SK-N-SH treated with all-trans-retinoic acid at 6 μM for 48 hours (cell line): ENCODE measurements at regions not wholly inside any gene's neighbourhood (a gene's known extent, or its start where the extent isn't known, plus 50 kb on each side); places are given as distances from the start of the nearest gene placed in this dataset.

ENCODE experiments used
- ATAC-seq: fragments of 200-7000 bp; cut with Tn5 transposase; 3 replicates; pipeline ENCODE4 v1.9.1; 2020; ENCODE audit warnings: mild to moderate bottlenecking, moderate library complexity
- ARNTL ChIP-seq: fragments of 450-650 bp; formaldehyde crosslinking; IDR thresholded peaks from 2 replicates; pipeline ENCODE4 v1.5.0; 2020; ENCODE audit warnings: low read depth, mild to moderate bottlenecking, moderate library complexity, borderline replicate concordance
- CSDC2 ChIP-seq: fragments of 250-450 bp; sonication (Bioruptor Pico); IDR thresholded peaks from 2 replicates; pipeline ENCODE4 v1.5.0; 2020; ENCODE audit warnings: mild to moderate bottlenecking, moderate library complexity
- ESRRG ChIP-seq: fragments of 250-450 bp; sonication (Bioruptor Pico); IDR thresholded peaks from 2 replicates; pipeline ENCODE4 v1.6.1; 2021; ENCODE audit warnings: mild to moderate bottlenecking
- GLIS3 ChIP-seq: fragments of 250-450 bp; sonication (Bioruptor Pico); IDR thresholded peaks from 2 replicates; pipeline ENCODE4 v1.5.0; 2020; ENCODE audit warnings: mild to moderate bottlenecking, moderate library complexity
- ISL1 ChIP-seq: fragments of 250-450 bp; sonication (Bioruptor Pico); IDR thresholded peaks from 2 replicates; pipeline ENCODE4 v2.1.2; 2022; ENCODE audit warnings: mild to moderate bottlenecking, moderate library complexity
- OSR1 ChIP-seq: fragments of 250-450 bp; sonication (Bioruptor Pico); IDR thresholded peaks from 2 replicates; pipeline ENCODE4 v1.8.0; 2022; ENCODE audit warnings: moderate library complexity, mild to moderate bottlenecking, inconsistent platforms
- PPARA ChIP-seq: fragments of 250-450 bp; sonication (Bioruptor Pico); IDR thresholded peaks from 2 replicates; pipeline ENCODE4 v1.5.0; 2020; ENCODE audit warnings: mild to moderate bottlenecking, borderline replicate concordance
- RARB ChIP-seq: fragments of 250-450 bp; sonication (Bioruptor Pico); IDR thresholded peaks from 2 replicates; pipeline ENCODE4 v1.8.0; 2021; ENCODE audit warnings: mild to moderate bottlenecking, moderate library complexity
- SNAI2 ChIP-seq: fragments of 250-450 bp; sonication (Bioruptor Pico); IDR thresholded peaks from 2 replicates; pipeline ENCODE4 v1.5.0; 2020; ENCODE audit warnings: mild to moderate bottlenecking, moderate library complexity
- TCF4 ChIP-seq: fragments of 250-450 bp; sonication (Bioruptor Pico); IDR thresholded peaks from 2 replicates; pipeline ENCODE4 v1.8.0; 2021; ENCODE audit warnings: mild to moderate bottlenecking, moderate library complexity, borderline replicate concordance
- TOX ChIP-seq: fragments of 250-450 bp; sonication (Bioruptor Pico); IDR thresholded peaks from 2 replicates; pipeline ENCODE4 v1.8.0; 2021; ENCODE audit warnings: mild to moderate bottlenecking, moderate library complexity, borderline replicate concordance
- ZC3H10 ChIP-seq: fragments of 250-450 bp; sonication (Bioruptor Pico); IDR thresholded peaks from 2 replicates; pipeline ENCODE4 v1.5.1; 2021; ENCODE audit warnings: mild to moderate bottlenecking, moderate library complexity
- ZFP3 ChIP-seq: fragments of 250-450 bp; sonication (Bioruptor Pico); IDR thresholded peaks from 2 replicates; pipeline ENCODE4 v1.5.0; 2020; ENCODE audit warnings: mild to moderate bottlenecking, moderate library complexity
- ZFP30 ChIP-seq: fragments of 450-650 bp; formaldehyde crosslinking; IDR thresholded peaks from 2 replicates; pipeline ENCODE4 v1.5.0; 2022; ENCODE audit warnings: mild to moderate bottlenecking, moderate library complexity
- ZNF565 ChIP-seq: fragments of 450-650 bp; formaldehyde crosslinking; conservative IDR thresholded peaks from 2 replicates; pipeline ENCODE4 v1.5.0; 2020; ENCODE audit warnings: low read depth, mild to moderate bottlenecking, moderate library complexity
- ZNF70 ChIP-seq: fragments of 450-650 bp; formaldehyde crosslinking; IDR thresholded peaks from 2 replicates; pipeline ENCODE4 v1.5.0; 2020; ENCODE audit warnings: mild to moderate bottlenecking, moderate library complexity
- ZNF8 ChIP-seq: fragments of 450-650 bp; formaldehyde crosslinking; IDR thresholded peaks from 2 replicates; pipeline ENCODE4 v1.5.0; 2020; ENCODE audit warnings: mild to moderate bottlenecking, moderate library complexity
- TF ChIP-seq, protein P1 (sequence below): fragments of 250-450 bp; sonication (Bioruptor Pico); IDR thresholded peaks from 2 replicates; pipeline ENCODE4 v1.5.1; 2020; ENCODE audit warnings: low read depth, mild to moderate bottlenecking, moderate library complexity
- TF ChIP-seq, protein P2 (sequence below): fragments of 250-450 bp; sonication (Bioruptor Pico); IDR thresholded peaks from 2 replicates; pipeline ENCODE4 v1.5.0; 2020; ENCODE audit warnings: mild to moderate bottlenecking, moderate library complexity
- TF ChIP-seq, protein P3 (sequence below): fragments of 250-450 bp; sonication (Bioruptor Pico); IDR thresholded peaks from 2 replicates; pipeline ENCODE4 v1.8.0; 2021; ENCODE audit warnings: low read depth, mild to moderate bottlenecking, moderate library complexity, borderline replicate concordance
- TF ChIP-seq, protein P4 (sequence below): fragments of 250-450 bp; sonication (Bioruptor Pico); IDR thresholded peaks from 2 replicates; pipeline ENCODE4 v1.5.1; 2021; ENCODE audit warnings: mild to moderate bottlenecking, moderate library complexity
- TF ChIP-seq, protein P5 (sequence below): fragments of 250-450 bp; sonication (Bioruptor Pico); IDR thresholded peaks from 2 replicates; pipeline ENCODE4 v1.8.0; 2020; ENCODE audit warnings: mild to moderate bottlenecking, moderate library complexity, borderline replicate concordance

DNA sequence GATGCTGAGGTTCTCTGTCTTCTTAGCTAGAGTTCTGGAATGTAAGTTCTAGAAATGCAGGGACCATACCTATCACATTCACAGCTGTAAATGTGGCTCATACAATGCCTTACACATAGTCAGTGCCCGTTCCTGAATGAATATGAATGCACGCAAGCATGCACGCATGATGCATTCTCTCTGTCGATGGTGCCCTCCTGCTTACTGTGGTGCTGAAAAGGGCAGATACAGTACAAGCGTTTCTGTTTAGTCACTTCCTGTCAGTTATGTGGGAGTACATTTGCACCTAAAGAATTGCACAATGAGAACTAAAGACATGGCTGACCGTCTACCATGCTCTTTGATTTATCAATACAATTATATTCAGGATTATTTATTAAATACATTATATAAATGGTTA is 152.2 kb upstream of the SOX4 start:
- ATAC-seq = no peak
- TF ChIP-seq ESRRG (CRISPR knock-in tag) (no peak), SNAI2 (CRISPR knock-in tag) (no peak), ZNF8 (CRISPR knock-in tag) (no peak), OSR1 (CRISPR knock-in tag) (no peak), ARNTL (CRISPR knock-in tag) (no peak)

DNA sequence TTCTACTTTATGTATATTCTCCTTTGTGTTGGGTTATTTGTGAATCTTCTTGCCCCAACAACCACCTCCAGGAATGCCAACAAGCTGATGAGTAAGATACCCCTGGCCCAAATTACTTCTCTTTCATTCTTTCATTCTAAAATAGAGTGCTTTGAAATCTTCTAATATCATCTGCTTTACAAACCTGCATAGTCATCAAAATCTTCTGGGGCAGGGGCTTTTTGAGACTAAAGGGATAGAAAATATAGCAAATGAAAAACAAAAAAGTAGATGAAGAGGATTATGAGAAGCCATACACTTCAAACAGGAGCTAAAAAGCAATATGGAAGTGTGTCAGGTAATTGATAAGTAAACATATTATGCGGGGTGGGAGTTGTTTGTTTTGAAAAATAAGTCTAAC is 150.7 kb upstream of the SOX4 start:
- TF ChIP-seq, protein P1, sequence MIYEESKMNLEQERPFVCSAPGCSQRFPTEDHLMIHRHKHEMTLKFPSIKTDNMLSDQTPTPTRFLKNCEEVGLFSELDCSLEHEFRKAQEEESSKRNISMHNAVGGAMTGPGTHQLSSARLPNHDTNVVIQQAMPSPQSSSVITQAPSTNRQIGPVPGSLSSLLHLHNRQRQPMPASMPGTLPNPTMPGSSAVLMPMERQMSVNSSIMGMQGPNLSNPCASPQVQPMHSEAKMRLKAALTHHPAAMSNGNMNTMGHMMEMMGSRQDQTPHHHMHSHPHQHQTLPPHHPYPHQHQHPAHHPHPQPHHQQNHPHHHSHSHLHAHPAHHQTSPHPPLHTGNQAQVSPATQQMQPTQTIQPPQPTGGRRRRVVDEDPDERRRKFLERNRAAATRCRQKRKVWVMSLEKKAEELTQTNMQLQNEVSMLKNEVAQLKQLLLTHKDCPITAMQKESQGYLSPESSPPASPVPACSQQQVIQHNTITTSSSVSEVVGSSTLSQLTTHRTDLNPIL (CRISPR knock-in tag) = no peak
- no peak for TF ChIP-seq ZFP3
- TF ChIP-seq RARB (CRISPR knock-in tag) = no peak
- no peak for TF ChIP-seq CSDC2
- TF ChIP-seq, protein P2, sequence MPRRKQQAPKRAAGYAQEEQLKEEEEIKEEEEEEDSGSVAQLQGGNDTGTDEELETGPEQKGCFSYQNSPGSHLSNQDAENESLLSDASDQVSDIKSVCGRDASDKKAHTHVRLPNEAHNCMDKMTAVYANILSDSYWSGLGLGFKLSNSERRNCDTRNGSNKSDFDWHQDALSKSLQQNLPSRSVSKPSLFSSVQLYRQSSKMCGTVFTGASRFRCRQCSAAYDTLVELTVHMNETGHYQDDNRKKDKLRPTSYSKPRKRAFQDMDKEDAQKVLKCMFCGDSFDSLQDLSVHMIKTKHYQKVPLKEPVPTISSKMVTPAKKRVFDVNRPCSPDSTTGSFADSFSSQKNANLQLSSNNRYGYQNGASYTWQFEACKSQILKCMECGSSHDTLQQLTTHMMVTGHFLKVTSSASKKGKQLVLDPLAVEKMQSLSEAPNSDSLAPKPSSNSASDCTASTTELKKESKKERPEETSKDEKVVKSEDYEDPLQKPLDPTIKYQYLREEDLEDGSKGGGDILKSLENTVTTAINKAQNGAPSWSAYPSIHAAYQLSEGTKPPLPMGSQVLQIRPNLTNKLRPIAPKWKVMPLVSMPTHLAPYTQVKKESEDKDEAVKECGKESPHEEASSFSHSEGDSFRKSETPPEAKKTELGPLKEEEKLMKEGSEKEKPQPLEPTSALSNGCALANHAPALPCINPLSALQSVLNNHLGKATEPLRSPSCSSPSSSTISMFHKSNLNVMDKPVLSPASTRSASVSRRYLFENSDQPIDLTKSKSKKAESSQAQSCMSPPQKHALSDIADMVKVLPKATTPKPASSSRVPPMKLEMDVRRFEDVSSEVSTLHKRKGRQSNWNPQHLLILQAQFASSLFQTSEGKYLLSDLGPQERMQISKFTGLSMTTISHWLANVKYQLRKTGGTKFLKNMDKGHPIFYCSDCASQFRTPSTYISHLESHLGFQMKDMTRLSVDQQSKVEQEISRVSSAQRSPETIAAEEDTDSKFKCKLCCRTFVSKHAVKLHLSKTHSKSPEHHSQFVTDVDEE = no peak
- TF ChIP-seq ESRRG (CRISPR knock-in tag) = no peak
- no peak for TF ChIP-seq OSR1 (CRISPR knock-in tag)
- no peak for TF ChIP-seq ZNF70 (CRISPR knock-in tag)
- TF ChIP-seq ISL1 (CRISPR knock-in tag) = no peak
- no peak for TF ChIP-seq GLIS3 (CRISPR knock-in tag)
- TF ChIP-seq TOX (CRISPR knock-in tag) = no peak
- TF ChIP-seq SNAI2 (CRISPR knock-in tag) = no peak
- TF ChIP-seq PPARA (CRISPR knock-in tag) = no peak
- TF ChIP-seq TCF4 (CRISPR knock-in tag) = no peak
- no peak for TF ChIP-seq ZNF565 (CRISPR knock-in tag)
- TF ChIP-seq ARNTL (CRISPR knock-in tag) = no peak
- TF ChIP-seq, protein P3, sequence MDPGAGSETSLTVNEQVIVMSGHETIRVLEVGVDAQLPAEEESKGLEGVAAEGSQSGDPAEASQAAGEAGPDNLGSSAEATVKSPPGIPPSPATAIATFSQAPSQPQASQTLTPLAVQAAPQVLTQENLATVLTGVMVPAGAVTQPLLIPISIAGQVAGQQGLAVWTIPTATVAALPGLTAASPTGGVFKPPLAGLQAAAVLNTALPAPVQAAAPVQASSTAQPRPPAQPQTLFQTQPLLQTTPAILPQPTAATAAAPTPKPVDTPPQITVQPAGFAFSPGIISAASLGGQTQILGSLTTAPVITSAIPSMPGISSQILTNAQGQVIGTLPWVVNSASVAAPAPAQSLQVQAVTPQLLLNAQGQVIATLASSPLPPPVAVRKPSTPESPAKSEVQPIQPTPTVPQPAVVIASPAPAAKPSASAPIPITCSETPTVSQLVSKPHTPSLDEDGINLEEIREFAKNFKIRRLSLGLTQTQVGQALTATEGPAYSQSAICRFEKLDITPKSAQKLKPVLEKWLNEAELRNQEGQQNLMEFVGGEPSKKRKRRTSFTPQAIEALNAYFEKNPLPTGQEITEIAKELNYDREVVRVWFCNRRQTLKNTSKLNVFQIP (CRISPR knock-in tag) = no peak
- TF ChIP-seq, all 23 proteins: peak for 0
- ATAC-seq = no peak

DNA sequence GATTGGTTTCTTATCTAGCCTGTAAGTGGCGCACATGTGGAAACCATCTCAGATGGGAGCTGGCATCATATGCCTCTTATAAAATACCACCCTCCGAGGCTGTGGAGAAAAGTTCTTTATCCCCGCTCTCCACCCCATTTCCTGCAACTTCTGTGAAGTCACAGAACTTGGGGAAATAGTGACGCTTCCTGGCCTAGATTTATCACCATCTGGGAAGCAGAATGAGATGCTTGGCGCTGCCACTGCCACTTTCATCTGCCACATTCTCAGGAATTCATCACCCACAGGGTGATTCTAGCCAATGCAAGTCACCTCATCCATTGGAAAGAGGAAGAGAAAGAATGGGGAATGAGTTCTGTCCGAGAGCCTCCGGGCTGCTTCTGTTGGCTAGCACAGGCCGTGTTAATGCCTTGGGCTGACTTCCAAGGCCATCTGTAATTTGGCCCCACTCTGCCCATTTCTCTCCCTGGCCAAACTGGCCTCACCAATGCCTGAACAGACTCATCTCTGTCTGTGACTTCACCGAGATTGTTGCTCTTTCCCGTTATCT is 148.8 kb upstream of the SOX4 start:
- ATAC-seq = no peak
- TF ChIP-seq ESRRG (CRISPR knock-in tag) (no peak), OSR1 (CRISPR knock-in tag) (no peak), TOX (CRISPR knock-in tag) (no peak), ZNF70 (CRISPR knock-in tag) (no peak), PPARA (CRISPR knock-in tag) (no peak), ZC3H10 (CRISPR knock-in tag) (no peak), ZFP30 (CRISPR knock-in tag) (no peak)
- TF ChIP-seq, protein P4, sequence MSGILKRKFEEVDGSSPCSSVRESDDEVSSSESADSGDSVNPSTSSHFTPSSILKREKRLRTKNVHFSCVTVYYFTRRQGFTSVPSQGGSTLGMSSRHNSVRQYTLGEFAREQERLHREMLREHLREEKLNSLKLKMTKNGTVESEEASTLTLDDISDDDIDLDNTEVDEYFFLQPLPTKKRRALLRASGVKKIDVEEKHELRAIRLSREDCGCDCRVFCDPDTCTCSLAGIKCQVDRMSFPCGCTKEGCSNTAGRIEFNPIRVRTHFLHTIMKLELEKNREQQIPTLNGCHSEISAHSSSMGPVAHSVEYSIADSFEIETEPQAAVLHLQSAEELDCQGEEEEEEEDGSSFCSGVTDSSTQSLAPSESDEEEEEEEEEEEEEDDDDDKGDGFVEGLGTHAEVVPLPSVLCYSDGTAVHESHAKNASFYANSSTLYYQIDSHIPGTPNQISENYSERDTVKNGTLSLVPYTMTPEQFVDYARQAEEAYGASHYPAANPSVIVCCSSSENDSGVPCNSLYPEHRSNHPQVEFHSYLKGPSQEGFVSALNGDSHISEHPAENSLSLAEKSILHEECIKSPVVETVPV (CRISPR knock-in tag) = no peak
- TF ChIP-seq, protein P5, sequence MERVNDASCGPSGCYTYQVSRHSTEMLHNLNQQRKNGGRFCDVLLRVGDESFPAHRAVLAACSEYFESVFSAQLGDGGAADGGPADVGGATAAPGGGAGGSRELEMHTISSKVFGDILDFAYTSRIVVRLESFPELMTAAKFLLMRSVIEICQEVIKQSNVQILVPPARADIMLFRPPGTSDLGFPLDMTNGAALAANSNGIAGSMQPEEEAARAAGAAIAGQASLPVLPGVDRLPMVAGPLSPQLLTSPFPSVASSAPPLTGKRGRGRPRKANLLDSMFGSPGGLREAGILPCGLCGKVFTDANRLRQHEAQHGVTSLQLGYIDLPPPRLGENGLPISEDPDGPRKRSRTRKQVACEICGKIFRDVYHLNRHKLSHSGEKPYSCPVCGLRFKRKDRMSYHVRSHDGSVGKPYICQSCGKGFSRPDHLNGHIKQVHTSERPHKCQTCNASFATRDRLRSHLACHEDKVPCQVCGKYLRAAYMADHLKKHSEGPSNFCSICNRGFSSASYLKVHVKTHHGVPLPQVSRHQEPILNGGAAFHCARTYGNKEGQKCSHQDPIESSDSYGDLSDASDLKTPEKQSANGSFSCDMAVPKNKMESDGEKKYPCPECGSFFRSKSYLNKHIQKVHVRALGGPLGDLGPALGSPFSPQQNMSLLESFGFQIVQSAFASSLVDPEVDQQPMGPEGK (CRISPR knock-in tag) = no peak
